CD4-positive, CD25-positive, alpha-beta regulatory T cell (primary cell): ENCODE measurements at regions not wholly inside any gene's neighbourhood (a gene's known extent, or its start where the extent isn't known, plus 50 kb on each side); places are given as distances from the start of the nearest gene placed in this dataset.

Experiments
- ATAC-seq, 2 donors: fragments of 150-1000 bp; cut with Tn5 transposase; one replicate each; pipeline ENCODE4 v1.10.0; 2021; ENCODE audit warnings: low read depth in 2 of 2, moderate number of reproducible peaks in 2 of 2, moderate library complexity in 1 of 2
- DNase-seq, 3 donors: peaks; one replicate each; pipeline versions ENCODE4 v3.0.0 to v3.0.0-alpha.2; 2012 to 2022; ENCODE audit warnings: mixed read lengths in 1 of 3
- H3K27ac ChIP-seq: one replicate; pipeline ENCODE4 v1.7.0; 2013; ENCODE audit warnings: mild to moderate bottlenecking, low read length; ENCODE audit not compliant: insufficient read depth, poor library complexity, severe bottlenecking
- H3K27me3 ChIP-seq: one replicate; pipeline ENCODE4 v1.7.0; 2013; ENCODE audit warnings: low read length; ENCODE audit not compliant: control insufficient read depth, insufficient read depth
- H3K36me3 ChIP-seq: one replicate; pipeline ENCODE4 v1.7.0; 2013; ENCODE audit warnings: mild to moderate bottlenecking, low read length, moderate library complexity; ENCODE audit not compliant: control insufficient read depth, insufficient read depth
- H3K4me1 ChIP-seq: 2 replicates; pipeline ENCODE4 v1.7.0; 2013; ENCODE audit warnings: mild to moderate bottlenecking, low read length; ENCODE audit not compliant: insufficient read depth, control insufficient read depth, poor library complexity, severe bottlenecking
- H3K4me3 ChIP-seq: one replicate; pipeline ENCODE4 v1.7.0; 2013; ENCODE audit warnings: low read depth, mild to moderate bottlenecking, low read length, moderate library complexity
- H3K9me3 ChIP-seq, 2 experiments: 1 replicate in 1 of 2; 2 replicates in 1 of 2; pipeline ENCODE4 v1.7.0; 2013; ENCODE audit warnings: low read length in 2 of 2, mild to moderate bottlenecking in 1 of 2, moderate library complexity in 1 of 2; ENCODE audit not compliant: control insufficient read depth in 2 of 2
- H3K27ac Mint-ChIP-seq, 3 donors: one replicate each; pipeline ENCODE4 v1.8.0; 2020 to 2022; ENCODE audit warnings: mild to moderate bottlenecking in 3 of 3, mixed read lengths in 3 of 3, moderate library complexity in 2 of 3
- H3K27me3 Mint-ChIP-seq: one replicate; pipeline ENCODE4 v1.8.0; 2022; ENCODE audit warnings: mild to moderate bottlenecking, mixed read lengths
- H3K36me3 Mint-ChIP-seq: one replicate; pipeline ENCODE4 v1.8.0; 2020; ENCODE audit warnings: mixed read lengths
- H3K4me1 Mint-ChIP-seq, 4 donors: one replicate each; pipeline ENCODE4 v1.8.0; 2020 to 2022; ENCODE audit warnings: mixed read lengths in 4 of 4, mild to moderate bottlenecking in 1 of 4
- H3K4me3 Mint-ChIP-seq, 4 donors: one replicate each; pipeline ENCODE4 v1.8.0; 2020 to 2022; ENCODE audit warnings: mild to moderate bottlenecking in 4 of 4, mixed read lengths in 4 of 4, moderate library complexity in 3 of 4
- H3K9me3 Mint-ChIP-seq, 7 donors: one replicate each; pipeline ENCODE4 v1.8.0; 2020 to 2022; ENCODE audit warnings: mixed read lengths in 7 of 7, mild to moderate bottlenecking in 3 of 7, moderate library complexity in 2 of 7

DNA sequence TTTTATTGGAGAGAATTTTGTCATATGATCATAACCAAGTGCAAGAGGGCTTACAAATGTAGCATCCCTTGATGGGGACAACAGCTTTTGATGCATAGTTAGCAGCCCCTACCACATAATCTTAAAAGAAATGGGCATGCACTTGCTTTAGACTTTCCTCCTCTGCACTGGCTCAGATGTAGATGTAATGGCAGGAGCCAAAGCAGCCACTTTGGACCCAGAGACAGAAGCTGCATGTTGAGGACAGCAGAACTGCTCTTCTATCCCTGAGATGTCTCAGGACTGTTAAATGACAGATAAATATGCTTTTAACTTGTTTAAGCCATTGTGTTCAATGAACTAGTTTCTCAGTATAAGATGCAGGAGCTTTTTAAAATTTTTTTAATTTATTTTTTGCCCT lies 450.7 kb downstream of the TYW1 start:
- no peak for ATAC-seq
- Histone ChIP-seq H3K4me1 (no peaks in the 10 kb centered on the region), H3K27me3 (no peaks in the 10 kb centered on the region), H3K9me3 (no peaks in the 10 kb centered on the region), H3K36me3 (no peaks in the 10 kb centered on the region), H3K27ac (no peak overlapping the region), H3K4me3 (no peak overlapping the region)
- Mint-ChIP-seq H3K36me3 (no peaks in the 10 kb centered on the region), H3K4me3 (no peak overlapping the region), H3K27me3 (peaks cover 4% of the 10 kb centered on the region), H3K4me1 (no peaks in the 10 kb centered on the region), H3K9me3 (peaks cover 0 to 11% (median 2%) of the 10 kb centered on the region in 7 donors), H3K27ac (no peak overlapping the region)
- no peak for DNase-seq

- H3K4me3 ChIP-seq, result no peak overlapping the region
- Mint-ChIP-seq H3K4me1 (no peaks in the 10 kb centered on the region), H3K27ac (no peak overlapping the region), H3K27me3 (peaks cover 4% of the 10 kb centered on the region), H3K4me3 (no peak overlapping the region), H3K36me3 (no peaks in the 10 kb centered on the region), H3K9me3 (peaks cover 0 to 14% (median 3%) of the 10 kb centered on the region in 7 donors)
- ATAC-seq, result no peak
- no peak for DNase-seq
- H3K36me3 ChIP-seq, result no peaks in the 10 kb centered on the region
- H3K4me1 ChIP-seq, result no peaks in the 10 kb centered on the region
- no peaks in the 10 kb centered on the region for H3K9me3 ChIP-seq
- no peaks in the 10 kb centered on the region for H3K27me3 ChIP-seq
- H3K27ac ChIP-seq, result no peak overlapping the region
These were observed 451.6 kb downstream of the TYW1 start for GRCh38 chr7:67448271-67448670.

DNA sequence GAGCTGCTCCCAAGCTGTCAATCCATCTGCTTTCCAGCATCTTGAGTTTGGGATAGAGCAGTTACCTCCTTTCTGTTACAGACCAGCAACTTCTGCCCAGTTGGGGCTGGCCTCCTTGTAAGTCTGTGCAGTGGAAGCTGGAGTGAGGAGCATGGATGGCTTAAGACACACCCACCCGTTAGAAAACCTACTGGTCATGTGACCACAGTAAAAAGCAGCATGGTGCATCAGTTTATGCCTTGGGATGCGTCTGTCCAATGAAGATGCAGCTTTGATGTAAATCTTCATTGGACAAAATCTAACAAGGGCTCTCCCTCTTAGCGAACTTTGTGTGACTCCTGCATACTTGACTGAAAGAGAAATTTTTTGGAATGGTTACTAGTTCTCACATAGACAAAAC lies 453.5 kb downstream of the TYW1 start:
- H3K4me3 ChIP-seq, result no peak overlapping the region
- H3K27me3 Mint-ChIP-seq, result peaks cover 4% of the 10 kb centered on the region
- no peaks in the 10 kb centered on the region for H3K4me1 ChIP-seq
- H3K27ac ChIP-seq, result no peak overlapping the region
- no peak for ATAC-seq
- H3K27me3 ChIP-seq, result no peaks in the 10 kb centered on the region
- H3K36me3 ChIP-seq, result no peaks in the 10 kb centered on the region
- no peak for DNase-seq
- H3K4me3 Mint-ChIP-seq, result no peak overlapping the region
- no peaks in the 10 kb centered on the region for H3K36me3 Mint-ChIP-seq
- no peaks in the 10 kb centered on the region for H3K4me1 Mint-ChIP-seq
- peaks cover 1 to 12% (median 3%) of the 10 kb centered on the region in 7 donors for H3K9me3 Mint-ChIP-seq
- no peaks in the 10 kb centered on the region for H3K9me3 ChIP-seq
- H3K27ac Mint-ChIP-seq, result no peak overlapping the region

- peaks cover 1 to 11% (median 3%) of the 10 kb centered on the region in 7 donors for H3K9me3 Mint-ChIP-seq
These were observed 454.7 kb downstream of the TYW1 start for GRCh38 chr7:67451306-67451705.

GRCh38 chr7:67452516-67453026 lies 455.9 kb downstream of the TYW1 start:
- Histone ChIP-seq H3K27ac (no peak overlapping the region), H3K27me3 (no peaks in the 10 kb centered on the region), H3K9me3 (no peaks in the 10 kb centered on the region), H3K4me3 (no peak overlapping the region), H3K4me1 (no peaks in the 10 kb centered on the region), H3K36me3 (no peaks in the 10 kb centered on the region)
- Mint-ChIP-seq H3K4me1 (no peaks in the 10 kb centered on the region), H3K27ac (no peak overlapping the region), H3K9me3 (peaks cover 1 to 11% (median 6%) of the 10 kb centered on the region in 7 donors), H3K36me3 (no peaks in the 10 kb centered on the region), H3K27me3 (peaks cover 4% of the 10 kb centered on the region), H3K4me3 (no peak overlapping the region)
- no peak for ATAC-seq
- DNase-seq, result no peak

More at GRCh38 chr7:67451306-67451705, 454.7 kb downstream of the TYW1 start:
- no peaks in the 10 kb centered on the region for H3K9me3 ChIP-seq
- no peak for DNase-seq
- no peak overlapping the region for H3K27ac ChIP-seq
- H3K27ac Mint-ChIP-seq, result peak overlapping the region in 1 of 3 donors; percentile 63
- H3K4me1 ChIP-seq, result no peaks in the 10 kb centered on the region
- no peak overlapping the region for H3K4me3 ChIP-seq
- no peaks in the 10 kb centered on the region for H3K27me3 ChIP-seq
- H3K4me3 Mint-ChIP-seq, result no peak overlapping the region
- no peaks in the 10 kb centered on the region for H3K4me1 Mint-ChIP-seq
- H3K27me3 Mint-ChIP-seq, result no peaks in the 10 kb centered on the region
- no peak for ATAC-seq
- no peaks in the 10 kb centered on the region for H3K36me3 ChIP-seq
- H3K36me3 Mint-ChIP-seq, result no peaks in the 10 kb centered on the region

- Histone ChIP-seq H3K4me3 (no peak overlapping the region), H3K4me1 (no peaks in the 10 kb centered on the region), H3K27ac (no peak overlapping the region), H3K9me3 (no peaks in the 10 kb centered on the region), H3K36me3 (no peaks in the 10 kb centered on the region), H3K27me3 (no peaks in the 10 kb centered on the region)
- no peaks in the 10 kb centered on the region for H3K36me3 Mint-ChIP-seq
- no peak overlapping the region for H3K27ac Mint-ChIP-seq
- ATAC-seq (no peak), DNase-seq (no peak)
- H3K4me1 Mint-ChIP-seq, result no peaks in the 10 kb centered on the region
- H3K27me3 Mint-ChIP-seq, result peaks cover 9% of the 10 kb centered on the region
- H3K4me3 Mint-ChIP-seq, result no peak overlapping the region
- peaks cover 1 to 9% (median 5%) of the 10 kb centered on the region in 7 donors for H3K9me3 Mint-ChIP-seq
These were observed 457.1 kb downstream of the TYW1 start for GRCh38 chr7:67453580-67454380.

- Mint-ChIP-seq H3K27me3 (peaks cover 10% of the 10 kb centered on the region), H3K27ac (no peak overlapping the region), H3K4me1 (no peaks in the 10 kb centered on the region)
These were observed 458.9 kb downstream of the TYW1 start for GRCh38 chr7:67455508-67455907.

GRCh38 chr7:67462781-67463191 lies 466.2 kb downstream of the TYW1 start:
- H3K4me3 Mint-ChIP-seq, result no peak overlapping the region
- DNase-seq (no peak), ATAC-seq (no peak)
- Histone ChIP-seq H3K4me3 (no peak overlapping the region), H3K36me3 (no peaks in the 10 kb centered on the region), H3K9me3 (peaks cover 0 to 4% of the 10 kb centered on the region in 2 experiments), H3K27ac (no peak overlapping the region), H3K4me1 (no peaks in the 10 kb centered on the region), H3K27me3 (no peaks in the 10 kb centered on the region)
- H3K4me1 Mint-ChIP-seq, result no peaks in the 10 kb centered on the region
- H3K36me3 Mint-ChIP-seq, result no peaks in the 10 kb centered on the region
- H3K27ac Mint-ChIP-seq, result no peak overlapping the region
- H3K9me3 Mint-ChIP-seq, result peaks cover 0 to 15% (median 2%) of the 10 kb centered on the region in 7 donors
- H3K27me3 Mint-ChIP-seq, result peaks cover 5% of the 10 kb centered on the region

More at GRCh38 chr7:67455508-67455907, 458.9 kb downstream of the TYW1 start:
- Mint-ChIP-seq H3K36me3 (no peaks in the 10 kb centered on the region), H3K4me3 (no peak overlapping the region), H3K9me3 (peaks cover 1 to 8% (median 4%) of the 10 kb centered on the region in 7 donors)
- no peaks in the 10 kb centered on the region for H3K36me3 ChIP-seq
- H3K4me3 ChIP-seq, result no peak overlapping the region
- no peak for ATAC-seq
- H3K27ac ChIP-seq, result no peak overlapping the region
- no peaks in the 10 kb centered on the region for H3K4me1 ChIP-seq
- no peaks in the 10 kb centered on the region for H3K9me3 ChIP-seq
- DNase-seq, result no peak
- H3K27me3 ChIP-seq, result no peaks in the 10 kb centered on the region
